Kidney (tissue), 13 donors: ENCODE measurements at regions not wholly inside any gene's neighbourhood (a gene's known extent, or its start where the extent isn't known, plus 50 kb on each side); places are given as distances from the start of the nearest gene placed in this dataset.

ENCODE experiments used
- DNase-seq, 5 donors: peaks; one replicate each; pipeline ENCODE4 v3.0.0-alpha.2; 2013 to 2020
- FAIRE-seq: peaks from 2 replicates; lab custom pipeline; 2012; peaks lifted over from hg19 to GRCh38; lab: Jason Lieb, UNC
- H3K27ac ChIP-seq, 2 donors: one replicate each; pipeline ENCODE4 v1.7.0; 2013; ENCODE audit warnings: low read depth in 2 of 2, low read length in 2 of 2, inconsistent platforms in 1 of 2
- H3K27me3 ChIP-seq: one replicate; pipeline ENCODE4 v1.7.1; 2013; ENCODE audit warnings: low read length, inconsistent platforms; ENCODE audit not compliant: control insufficient read depth, insufficient read depth
- H3K36me3 ChIP-seq, 3 donors: one replicate each; pipeline versions ENCODE4 v1.7.0 to v1.7.1; 2013; ENCODE audit warnings: low read length in 3 of 3, control low read depth in 1 of 3, inconsistent platforms in 1 of 3; ENCODE audit not compliant: insufficient read depth in 3 of 3, control insufficient read depth in 2 of 3
- H3K4me1 ChIP-seq, 3 donors: one replicate each; pipeline versions ENCODE4 v1.7.0 to v1.7.1; 2013; ENCODE audit warnings: low read length in 3 of 3, inconsistent platforms in 1 of 3, low read depth in 1 of 3; ENCODE audit not compliant: control insufficient read depth in 2 of 3, insufficient read depth in 2 of 3
- H3K4me3 ChIP-seq, 3 donors: one replicate each; pipeline versions ENCODE4 v1.7.0 to v1.8.1; 2013; ENCODE audit warnings: low read length in 3 of 3, control low read depth in 1 of 3, inconsistent platforms in 1 of 3
- H3K9ac ChIP-seq, 3 donors: one replicate each; pipeline versions ENCODE4 v1.7.0 to v1.7.1; 2013; ENCODE audit warnings: low read length in 3 of 3, control low read depth in 1 of 3, inconsistent platforms in 1 of 3
- H3K9me3 ChIP-seq, 3 donors: one replicate each; pipeline versions ENCODE4 v1.7.0 to v1.7.1; 2013; ENCODE audit warnings: low read length in 3 of 3, control low read depth in 1 of 3, inconsistent platforms in 1 of 3; ENCODE audit not compliant: control insufficient read depth in 2 of 3, insufficient read depth in 1 of 3
- intact Hi-C: fragments of 100-400 bp; cut with DNase I; formaldehyde crosslinking; loops from one replicate; pipeline ENCODE4 v1.11.1; 2022
- TF ChIP-seq, protein P1 (sequence below): IDR thresholded peaks from 3 replicates; pipeline ENCODE4 v1.5.1; 2012; ENCODE audit warnings: mild to moderate bottlenecking, moderate library complexity, borderline replicate concordance; ENCODE audit not compliant: insufficient read depth; ENCODE audit errors: extremely low read depth
- donor health status: control.
- donor health status: control.
- donor health status: control.
- donor health status: control.
- donor health status: control.
- donor health status: DM: yes; HTN: yes; CAD: no.
- donor health status: Normal renal cell carcinoma (clear cell type).

DNA sequence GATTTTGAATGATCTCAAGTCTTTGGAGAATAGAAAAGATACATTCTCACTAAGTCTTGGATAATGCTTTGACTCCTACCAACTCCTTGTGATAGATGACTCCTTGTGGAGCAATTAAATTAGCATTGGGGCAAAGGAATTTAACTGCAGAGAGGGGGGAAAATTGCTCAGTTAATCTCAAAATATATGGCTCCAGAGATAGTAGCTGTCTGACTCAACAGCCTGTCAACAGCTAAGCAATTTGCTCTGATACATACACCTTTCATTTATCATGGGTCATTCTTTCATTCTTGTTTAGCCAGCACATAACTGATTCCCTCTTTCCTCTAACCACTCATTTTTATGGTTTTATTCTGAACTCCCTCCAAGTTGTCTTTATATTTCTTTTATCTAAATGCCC lies 225.6 kb upstream of the OBI1 start:
- TF ChIP-seq, protein P1, sequence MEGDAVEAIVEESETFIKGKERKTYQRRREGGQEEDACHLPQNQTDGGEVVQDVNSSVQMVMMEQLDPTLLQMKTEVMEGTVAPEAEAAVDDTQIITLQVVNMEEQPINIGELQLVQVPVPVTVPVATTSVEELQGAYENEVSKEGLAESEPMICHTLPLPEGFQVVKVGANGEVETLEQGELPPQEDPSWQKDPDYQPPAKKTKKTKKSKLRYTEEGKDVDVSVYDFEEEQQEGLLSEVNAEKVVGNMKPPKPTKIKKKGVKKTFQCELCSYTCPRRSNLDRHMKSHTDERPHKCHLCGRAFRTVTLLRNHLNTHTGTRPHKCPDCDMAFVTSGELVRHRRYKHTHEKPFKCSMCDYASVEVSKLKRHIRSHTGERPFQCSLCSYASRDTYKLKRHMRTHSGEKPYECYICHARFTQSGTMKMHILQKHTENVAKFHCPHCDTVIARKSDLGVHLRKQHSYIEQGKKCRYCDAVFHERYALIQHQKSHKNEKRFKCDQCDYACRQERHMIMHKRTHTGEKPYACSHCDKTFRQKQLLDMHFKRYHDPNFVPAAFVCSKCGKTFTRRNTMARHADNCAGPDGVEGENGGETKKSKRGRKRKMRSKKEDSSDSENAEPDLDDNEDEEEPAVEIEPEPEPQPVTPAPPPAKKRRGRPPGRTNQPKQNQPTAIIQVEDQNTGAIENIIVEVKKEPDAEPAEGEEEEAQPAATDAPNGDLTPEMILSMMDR: no peak
- Histone ChIP-seq H3K27me3 (no peaks in the 10 kb centered on the region), H3K4me1 (no peaks in the 10 kb centered on the region), H3K9ac (no peak overlapping the region), H3K4me3 (no peak overlapping the region), H3K27ac (no peak overlapping the region), H3K9me3 (no peaks in the 10 kb centered on the region), H3K36me3 (no peaks in the 10 kb centered on the region)
- intact Hi-C loops: no loop called here
- DNase-seq (no peak), FAIRE-seq (no peak)

DNA sequence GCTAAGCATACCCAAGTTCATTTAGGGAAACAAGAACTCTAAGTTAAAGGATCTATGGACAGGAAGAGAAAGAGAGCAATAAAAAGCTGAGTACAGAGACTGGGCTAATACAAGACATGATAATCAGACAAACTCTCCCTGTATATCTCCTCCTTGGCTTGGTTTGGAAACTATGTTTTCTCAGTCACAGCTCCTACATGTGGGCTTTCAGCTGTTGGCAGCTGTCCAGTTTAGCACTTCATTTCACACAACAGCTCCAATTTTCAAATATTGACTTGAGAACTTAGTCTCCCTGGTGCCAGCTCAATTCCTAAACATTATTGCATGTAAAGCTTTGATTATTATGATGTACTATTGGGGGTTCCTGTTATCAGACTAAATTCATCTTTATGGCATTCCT lies 222.8 kb upstream of the OBI1 start:
- DNase-seq (peak in 2 of 5 donors; percentile 9 to 25), FAIRE-seq (no peak)
- H3K27ac ChIP-seq: no peak overlapping the region
- intact Hi-C loops: no loop called here
- TF ChIP-seq, protein P1: no peak
- H3K9me3 ChIP-seq: peaks cover 0 to 2% (median 0%) of the 10 kb centered on the region in 3 donors
- H3K36me3 ChIP-seq: no peaks in the 10 kb centered on the region
- no peak overlapping the region for H3K9ac ChIP-seq
- H3K27me3 ChIP-seq: no peaks in the 10 kb centered on the region
- no peak overlapping the region for H3K4me3 ChIP-seq
- H3K4me1 ChIP-seq: no peaks in the 10 kb centered on the region

DNA sequence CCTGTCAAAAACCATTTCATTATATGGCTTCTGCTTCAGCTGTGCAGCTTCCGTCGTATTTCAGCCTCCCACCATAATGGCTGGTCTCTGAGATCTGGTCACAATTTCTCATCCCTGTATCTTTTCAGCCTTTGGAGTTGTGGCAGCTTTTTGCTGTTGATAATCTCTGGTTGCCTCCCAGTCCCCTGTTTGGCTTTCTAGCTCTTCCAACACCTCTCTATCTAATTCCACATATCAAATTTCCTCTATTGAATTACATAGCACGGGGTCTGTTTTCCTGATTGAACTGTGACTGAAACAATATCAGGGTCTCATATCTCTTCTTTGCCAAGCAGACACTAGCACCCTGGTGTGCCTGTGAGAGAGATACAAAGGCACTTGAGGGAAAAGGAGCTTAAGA lies 222.1 kb upstream of the OBI1 start:
- Histone ChIP-seq H3K27ac (no peak overlapping the region), H3K9ac (no peak overlapping the region), H3K4me3 (no peak overlapping the region), H3K9me3 (peaks cover 0 to 2% (median 0%) of the 10 kb centered on the region in 3 donors), H3K36me3 (no peaks in the 10 kb centered on the region), H3K27me3 (no peaks in the 10 kb centered on the region), H3K4me1 (no peaks in the 10 kb centered on the region)
- FAIRE-seq (no peak), DNase-seq (no peak)
- TF ChIP-seq, protein P1: no peak
- intact Hi-C loops: no loop called here

DNA sequence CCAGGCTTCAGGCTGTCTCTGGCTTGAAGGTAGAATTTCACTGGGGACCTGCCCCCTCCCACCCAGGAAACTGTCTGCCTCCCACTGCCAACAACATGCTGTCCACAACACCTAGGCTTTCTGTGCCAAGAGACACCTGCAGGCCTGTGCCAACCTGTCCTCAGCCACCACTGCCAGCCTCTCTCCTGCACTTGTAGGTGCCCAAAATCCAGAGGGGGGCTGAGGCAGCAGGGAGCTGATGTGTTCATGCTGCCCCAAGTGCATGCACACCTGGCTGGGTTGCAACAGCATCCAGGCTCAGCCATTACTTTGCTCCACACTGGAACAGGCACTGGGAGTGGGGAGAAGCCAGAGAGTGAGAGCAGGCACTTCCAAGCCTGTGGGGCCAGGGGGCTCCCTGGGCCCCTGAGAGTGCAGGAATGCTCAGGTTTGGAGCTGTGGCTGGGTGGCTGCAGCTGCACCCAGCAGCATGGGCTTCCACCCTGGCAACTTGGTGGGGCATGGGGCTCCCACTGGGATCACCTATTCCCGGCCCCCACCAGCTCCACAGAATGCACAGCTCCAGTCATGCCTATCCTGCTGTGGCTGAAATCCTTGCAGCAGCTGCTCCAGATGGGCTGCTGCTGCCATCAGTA lies 218.1 kb upstream of the OBI1 start:
- no peaks in the 10 kb centered on the region for H3K36me3 ChIP-seq
- H3K9me3 ChIP-seq: peaks cover 0 to 2% (median 0%) of the 10 kb centered on the region in 3 donors
- H3K4me3 ChIP-seq: no peak overlapping the region
- no peak overlapping the region for H3K9ac ChIP-seq
- TF ChIP-seq, protein P1: no peak
- DNase-seq (peak in 1 of 5 donors; percentile 50), FAIRE-seq (no peak)
- H3K27ac ChIP-seq: no peak overlapping the region
- intact Hi-C loops: no loop called here
- no peaks in the 10 kb centered on the region for H3K27me3 ChIP-seq
- no peaks in the 10 kb centered on the region for H3K4me1 ChIP-seq
